Activated naive CD4-positive, alpha-beta T cell treated with anti-CD3 and anti-CD28 coated beads, Interleukin-2, amount 50 U/mL, for 72 hours (primary cell): ENCODE measurements at regions not wholly inside any gene's neighbourhood (a gene's known extent, or its start where the extent isn't known, plus 50 kb on each side); places are given as distances from the start of the nearest gene placed in this dataset.

ENCODE experiments used
- ATAC-seq, 2 donors: fragments of 150-1000 bp; cut with Tn5 transposase; 2 replicates each; pipeline ENCODE4 v1.10.0; 2021; ENCODE audit warnings: mild to moderate bottlenecking in 2 of 2, moderate library complexity in 2 of 2
- DNase-seq, 2 donors: peaks; one replicate each; pipeline ENCODE4 v3.0.0; 2021 to 2022; ENCODE audit warnings: low spot score in 2 of 2
- H3K27ac Mint-ChIP-seq, 2 donors: one replicate each; pipeline ENCODE4 v1.8.0; 2022; ENCODE audit warnings: mild to moderate bottlenecking in 2 of 2, mixed read lengths in 2 of 2
- H3K36me3 Mint-ChIP-seq, 2 donors: one replicate each; pipeline ENCODE4 v1.8.0; 2022; ENCODE audit warnings: mixed read lengths in 2 of 2
- H3K9me3 Mint-ChIP-seq, 2 donors: one replicate each; pipeline ENCODE4 v1.8.0; 2022; ENCODE audit warnings: mixed read lengths in 2 of 2

DNA sequence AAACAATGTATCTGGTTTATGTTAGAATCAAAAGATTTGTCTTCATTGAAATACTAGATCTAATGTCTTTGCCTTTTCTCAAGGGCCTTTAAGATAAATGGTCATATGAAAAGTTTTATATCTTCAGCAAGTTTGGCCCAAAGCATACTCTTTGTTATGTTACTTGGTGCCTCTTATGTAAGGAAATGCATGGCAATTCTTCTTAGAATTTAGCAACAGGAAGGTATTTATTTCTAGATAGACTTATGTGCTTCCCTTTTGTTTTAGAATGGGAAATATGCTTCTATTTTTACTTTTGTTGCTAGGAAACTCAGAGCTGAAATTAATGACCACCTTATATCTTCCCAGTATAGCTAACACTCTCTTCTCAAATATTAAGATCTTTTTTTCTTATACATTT, 117.4 kb upstream of the DLX2 start:
- Mint-ChIP-seq H3K27ac (no peak overlapping the region), H3K36me3 (no peaks in the 10 kb centered on the region), H3K9me3 (peaks cover 0 to 5% of the 10 kb centered on the region in 2 donors)
- ATAC-seq (no peak), DNase-seq (no peak)

DNA sequence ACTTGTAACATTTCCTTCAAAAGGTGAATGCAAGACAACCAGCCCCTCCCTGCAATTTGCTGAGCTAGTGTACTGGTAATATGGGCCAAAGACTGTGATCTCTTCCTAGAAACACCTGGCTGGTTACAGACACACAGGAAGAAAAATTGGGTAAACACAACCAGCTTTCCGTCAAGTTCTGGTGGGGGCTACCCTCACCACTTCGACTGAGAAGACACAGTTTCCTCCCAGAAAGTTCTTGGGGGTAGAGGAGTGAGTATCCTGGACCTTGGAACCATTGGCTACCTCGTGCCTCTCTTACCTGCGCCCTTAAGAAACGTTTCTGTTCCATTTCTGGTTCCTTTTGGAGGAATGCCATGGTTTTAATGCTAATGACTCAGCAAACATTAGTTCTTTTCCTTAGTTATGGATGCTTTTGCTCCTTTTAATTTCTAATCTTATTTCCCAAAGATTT, 120.9 kb upstream of the DLX2 start:
- Mint-ChIP-seq H3K27ac (no peak overlapping the region), H3K9me3 (peaks cover 0 to 5% of the 10 kb centered on the region in 2 donors), H3K36me3 (no peaks in the 10 kb centered on the region)
- ATAC-seq (no peak), DNase-seq (no peak)

DNA sequence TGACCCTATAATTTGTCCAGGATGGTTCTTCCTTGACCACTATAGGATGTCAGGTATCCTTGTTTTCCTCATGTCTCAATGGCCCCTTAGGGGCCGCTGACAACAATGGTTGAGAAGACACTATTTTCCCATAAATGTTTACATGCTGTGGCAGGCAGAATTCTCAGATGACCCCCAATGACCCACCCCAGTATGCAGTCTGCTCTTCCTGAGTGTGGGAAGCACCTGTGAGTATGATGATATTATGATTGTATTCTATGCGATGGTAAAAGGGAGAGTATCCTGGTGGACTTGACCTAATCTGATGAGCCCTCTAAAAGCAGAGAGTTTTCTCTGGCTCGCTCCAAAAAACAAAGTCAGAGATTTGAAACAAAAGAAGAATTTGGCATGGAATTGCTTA, 123.1 kb upstream of the DLX2 start:
- H3K27ac Mint-ChIP-seq: no peak overlapping the region
- no peak for ATAC-seq
- no peaks in the 10 kb centered on the region for H3K36me3 Mint-ChIP-seq
- no peak for DNase-seq
- H3K9me3 Mint-ChIP-seq: peaks cover 0 to 5% of the 10 kb centered on the region in 2 donors

DNA sequence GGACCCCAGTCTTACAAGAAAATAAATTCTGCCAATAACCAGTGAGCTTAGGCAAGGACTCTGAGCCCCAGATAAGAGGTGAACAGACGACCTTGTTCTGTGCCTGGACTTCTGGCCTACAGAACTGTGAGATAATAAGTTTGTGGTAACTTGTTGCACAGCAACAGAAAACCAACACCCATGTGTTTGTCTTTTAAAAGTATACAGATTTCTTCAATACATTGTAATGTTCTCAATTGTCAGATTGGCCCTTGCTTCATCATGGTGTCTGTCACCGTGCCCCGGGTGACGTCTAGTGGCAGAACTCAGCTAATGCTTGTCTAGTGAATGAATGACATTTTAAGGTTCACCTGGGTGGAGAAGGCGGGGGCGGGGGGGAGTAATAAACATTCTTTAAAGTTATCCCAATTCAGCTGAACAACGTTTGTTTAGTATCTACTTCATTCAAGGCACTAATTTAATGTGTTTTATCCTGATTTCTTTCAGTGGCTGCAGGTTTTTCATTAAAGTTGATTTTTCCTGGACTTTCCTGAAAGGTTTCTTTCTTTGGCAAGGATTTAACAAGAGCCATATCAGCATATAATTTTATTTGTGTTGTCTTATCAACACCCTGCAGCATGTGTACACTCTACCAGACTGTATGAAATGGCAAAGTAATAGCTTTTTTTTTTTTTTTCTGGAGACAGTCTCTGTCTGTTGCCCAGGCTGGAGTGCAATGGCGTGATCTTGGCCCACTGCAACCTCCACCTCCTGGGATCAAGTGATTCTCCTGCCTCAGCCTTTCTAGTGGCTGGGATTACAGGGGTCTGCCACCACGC, 123.8 kb upstream of the DLX2 start:
- Mint-ChIP-seq H3K9me3 (peaks cover 0 to 5% of the 10 kb centered on the region in 2 donors), H3K27ac (no peak overlapping the region), H3K36me3 (no peaks in the 10 kb centered on the region)
- DNase-seq: no peak
- ATAC-seq: no peak

DNA sequence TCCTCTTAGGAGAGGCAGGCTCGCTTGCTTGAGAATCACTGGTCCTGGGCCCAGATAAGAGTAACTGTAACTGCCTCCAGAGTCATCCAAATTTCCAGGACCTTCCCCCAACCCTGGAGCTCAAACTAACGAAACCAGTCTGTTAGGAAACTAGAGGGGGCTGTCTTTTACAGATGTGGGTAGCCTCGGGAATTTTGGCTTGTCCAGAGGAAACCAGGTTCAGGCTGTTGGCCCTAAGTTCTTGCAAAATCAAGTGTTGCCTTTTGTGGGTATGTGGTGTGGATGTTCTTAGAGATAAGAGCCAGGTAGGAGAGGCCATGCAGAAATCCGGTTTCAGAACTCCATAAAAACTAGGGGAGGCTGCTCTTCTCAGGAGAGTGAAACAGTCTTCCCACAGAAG, 125.0 kb upstream of the DLX2 start:
- Mint-ChIP-seq H3K9me3 (no peaks in the 10 kb centered on the region), H3K36me3 (no peaks in the 10 kb centered on the region), H3K27ac (peak overlapping the region in 1 of 2 donors; percentile 38)
- ATAC-seq (no peak), DNase-seq (no peak)

DNA sequence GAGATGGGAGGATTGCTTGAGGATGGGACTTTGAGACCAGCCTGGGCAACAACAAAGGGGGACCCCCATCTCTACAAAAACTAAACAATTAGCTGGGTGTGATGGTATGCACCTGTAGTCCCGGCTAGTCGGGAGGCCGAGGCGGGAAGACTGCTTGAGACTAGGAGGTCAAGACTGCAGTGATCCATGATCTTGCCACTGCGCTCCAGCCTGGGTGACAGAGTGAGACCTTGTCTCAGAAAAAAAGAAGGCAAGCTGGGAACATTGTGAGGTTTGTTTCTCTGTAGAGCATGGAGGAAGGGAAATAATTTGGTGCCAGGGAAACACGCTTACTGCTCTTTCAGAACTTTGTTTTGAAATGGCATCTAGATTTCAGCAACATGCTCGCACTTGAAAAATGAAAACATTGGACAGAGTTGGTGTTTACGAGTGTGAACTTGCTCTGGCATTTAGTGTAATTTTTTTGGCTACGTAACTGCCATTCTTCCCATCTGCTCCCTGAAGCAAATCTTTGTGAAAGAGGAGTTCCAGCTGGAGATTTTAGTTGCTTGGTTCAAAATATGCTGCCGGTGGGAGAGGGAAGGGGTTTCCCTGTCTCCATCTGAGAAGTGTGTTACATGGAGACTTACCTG, 125.6 kb upstream of the DLX2 start:
- H3K36me3 Mint-ChIP-seq: no peaks in the 10 kb centered on the region
- peak overlapping the region in 1 of 2 donors; percentile 38 for H3K27ac Mint-ChIP-seq
- H3K9me3 Mint-ChIP-seq: no peaks in the 10 kb centered on the region
- ATAC-seq (no peak), DNase-seq (no peak)

DNA sequence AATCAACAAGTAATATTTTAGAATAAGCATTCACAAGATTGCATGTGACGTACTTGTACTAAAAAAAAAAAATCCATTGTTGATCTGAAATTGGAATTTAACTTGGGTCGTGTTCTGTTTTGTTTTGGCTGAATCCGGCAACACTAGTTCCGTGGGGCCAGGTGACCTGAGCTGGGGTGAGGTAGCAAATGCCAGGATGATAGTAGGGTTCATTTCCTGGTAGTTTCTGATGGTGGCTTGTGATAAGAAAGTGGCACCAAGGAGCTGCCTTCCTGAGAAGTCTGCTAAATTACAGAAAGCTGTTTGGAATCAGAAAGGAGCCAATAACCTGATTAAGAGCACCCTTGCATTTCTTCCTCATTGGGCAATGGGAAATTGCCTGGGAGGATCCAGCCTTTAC, 126.4 kb upstream of the DLX2 start:
- ATAC-seq (no peak), DNase-seq (no peak)
- Mint-ChIP-seq H3K36me3 (peaks cover 0 to 4% of the 10 kb centered on the region in 2 donors), H3K27ac (no peak overlapping the region), H3K9me3 (no peaks in the 10 kb centered on the region)

DNA sequence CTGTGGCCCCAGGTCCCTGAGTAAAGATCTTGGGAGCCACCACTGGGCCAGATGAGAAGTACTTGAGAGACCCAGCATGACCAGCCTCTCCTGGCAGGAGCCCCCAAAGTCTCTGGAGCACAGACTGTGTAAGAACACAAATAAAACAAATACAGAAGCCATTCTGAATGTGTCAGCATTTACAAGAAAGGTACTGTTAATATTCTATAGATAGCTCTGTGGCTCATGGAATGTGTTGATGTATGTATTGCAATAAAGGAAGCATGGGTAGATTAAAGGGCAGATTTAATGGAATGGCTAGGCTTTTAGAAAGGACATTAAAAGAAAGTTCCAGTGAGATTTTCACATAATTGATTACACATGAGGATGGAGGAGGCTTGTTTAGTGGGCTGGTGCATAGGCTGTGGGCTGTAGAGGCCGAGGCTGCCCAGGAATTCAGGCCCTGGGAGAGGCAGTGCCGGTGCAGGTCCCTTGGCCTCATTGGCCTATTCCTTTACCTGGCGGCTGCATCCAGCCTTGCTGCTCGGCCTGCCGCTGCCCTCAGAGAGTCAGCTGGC, 127.7 kb upstream of the DLX2 start:
- ATAC-seq (no peak), DNase-seq (no peak)
- Mint-ChIP-seq H3K36me3 (peaks cover 0 to 9% of the 10 kb centered on the region in 2 donors), H3K9me3 (no peaks in the 10 kb centered on the region), H3K27ac (no peak overlapping the region)

DNA sequence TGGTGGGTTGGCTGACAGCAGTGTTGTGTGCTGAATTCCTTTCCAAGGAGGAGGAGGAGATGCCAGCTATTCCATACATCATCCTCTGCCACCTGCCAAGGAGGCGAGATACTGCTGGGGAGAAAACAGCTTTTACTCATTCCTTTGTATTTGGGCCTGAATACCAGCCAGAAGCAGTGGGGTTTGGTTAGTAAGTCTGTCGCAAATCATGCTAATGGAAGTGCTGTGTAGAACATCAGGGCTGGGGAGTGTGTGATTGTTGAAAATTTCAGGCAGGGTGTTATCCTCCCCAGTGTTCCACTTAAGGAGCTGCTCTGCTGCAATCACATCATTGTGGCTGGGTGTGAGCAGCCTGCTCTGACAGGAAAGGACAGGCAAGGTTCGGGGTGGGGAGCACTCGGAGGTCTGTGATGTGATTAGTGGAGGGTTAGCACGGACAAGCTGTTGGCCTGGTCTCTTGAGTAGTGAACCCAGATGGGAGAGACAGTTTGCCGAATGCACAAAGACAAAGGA, 128.2 kb upstream of the DLX2 start:
- Mint-ChIP-seq H3K27ac (no peak overlapping the region), H3K36me3 (peaks cover 0 to 9% of the 10 kb centered on the region in 2 donors), H3K9me3 (no peaks in the 10 kb centered on the region)
- no peak for DNase-seq
- no peak for ATAC-seq

DNA sequence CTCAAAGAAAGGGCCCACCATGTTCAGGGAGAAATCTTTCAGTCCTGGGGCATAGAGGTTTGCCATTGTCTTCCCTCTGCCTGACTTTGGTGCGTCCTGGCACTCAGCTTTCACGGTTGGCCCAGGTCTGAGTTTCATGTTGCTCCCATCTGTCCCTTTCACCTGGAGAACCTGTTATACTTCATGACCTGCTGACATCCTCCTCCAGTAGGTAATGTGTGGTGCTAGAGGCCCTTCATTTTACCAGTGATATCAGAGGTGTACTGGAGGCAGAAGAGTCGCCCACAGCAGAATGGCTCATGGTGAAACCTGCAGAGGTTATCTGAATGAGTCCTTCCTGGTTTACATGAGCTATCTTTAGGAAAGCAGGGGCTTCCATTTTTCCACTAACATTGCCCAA, 128.8 kb upstream of the DLX2 start:
- Mint-ChIP-seq H3K36me3 (peaks cover 0 to 9% of the 10 kb centered on the region in 2 donors), H3K9me3 (no peaks in the 10 kb centered on the region)
- ATAC-seq: no peak

DNA sequence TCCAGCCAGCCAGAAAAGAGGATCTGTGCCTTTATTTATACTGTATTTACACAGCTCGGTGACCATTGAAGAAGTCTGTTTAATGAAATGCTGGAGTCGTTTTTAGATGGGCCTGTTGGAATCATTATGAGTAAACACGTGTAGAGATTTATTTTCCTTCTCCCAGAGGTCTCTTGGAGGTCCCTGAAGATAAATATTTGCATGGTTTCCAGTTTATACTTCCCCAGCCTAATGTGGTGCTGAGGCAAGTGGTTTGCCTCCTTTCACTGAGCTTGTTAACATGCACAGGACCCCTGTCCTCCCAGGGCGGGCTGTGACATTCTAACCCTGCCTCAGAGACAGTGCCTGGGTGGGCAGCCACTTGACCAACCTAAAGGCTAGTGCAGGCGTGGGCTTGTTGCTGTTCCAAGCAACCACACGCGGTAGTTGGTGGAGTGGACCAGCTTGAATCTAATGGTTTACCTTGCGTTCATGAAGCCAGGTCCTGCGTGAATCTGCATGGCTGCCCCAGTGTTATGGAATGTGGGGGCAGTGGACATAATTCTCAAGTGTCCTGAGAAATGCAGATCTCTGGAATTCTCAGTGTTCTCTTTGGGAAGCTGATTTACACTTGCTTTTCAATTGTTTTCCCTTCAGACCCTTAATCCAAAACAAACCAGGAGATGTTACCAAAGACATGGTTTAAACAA, 130.2 kb upstream of the DLX2 start:
- no peak for ATAC-seq
- H3K27ac Mint-ChIP-seq: no peak overlapping the region
- peaks cover 0 to 9% of the 10 kb centered on the region in 2 donors for H3K36me3 Mint-ChIP-seq
- DNase-seq: no peak
- H3K9me3 Mint-ChIP-seq: no peaks in the 10 kb centered on the region

More for the DNA sequence above, 128.8 kb upstream of the DLX2 start:
- no peak for DNase-seq
- no peak overlapping the region for H3K27ac Mint-ChIP-seq

DNA sequence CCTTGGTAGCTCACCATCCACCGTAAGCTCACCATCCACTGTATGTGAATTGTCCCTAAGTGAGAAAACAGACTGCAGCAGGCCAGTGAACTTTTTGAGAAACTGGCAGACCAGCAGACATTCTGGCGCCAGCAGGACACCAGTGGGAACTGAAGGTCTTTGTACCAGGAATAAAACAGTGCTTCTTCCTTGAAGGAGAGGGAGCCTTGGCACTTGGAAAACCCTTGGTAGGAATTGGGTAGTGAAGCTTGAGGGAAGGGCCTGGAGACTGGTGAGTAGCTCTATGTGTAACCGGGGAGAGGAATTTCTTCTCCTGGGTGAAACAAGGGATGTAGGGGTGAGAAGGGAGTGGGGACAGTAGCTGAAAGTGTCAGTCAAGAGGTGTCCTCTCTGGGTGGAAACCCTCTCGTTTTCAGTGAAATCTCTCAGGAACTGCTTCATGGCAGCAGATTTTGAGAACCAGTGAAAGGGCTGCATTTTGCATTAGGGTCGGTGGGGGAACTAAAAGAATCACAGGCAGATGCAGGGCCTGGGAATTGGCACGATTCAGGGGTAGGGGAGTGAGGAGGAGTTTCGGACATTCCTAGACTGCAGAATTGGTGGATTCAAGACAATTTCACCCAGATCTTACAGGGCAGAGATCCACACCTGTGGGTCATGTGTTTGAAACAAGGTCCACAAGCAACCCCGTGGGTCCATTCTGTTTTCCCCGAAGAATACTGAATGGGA, 131.5 kb upstream of the DLX2 start:
- Mint-ChIP-seq H3K27ac (no peak overlapping the region), H3K36me3 (peaks cover 0 to 9% of the 10 kb centered on the region in 2 donors), H3K9me3 (no peaks in the 10 kb centered on the region)
- ATAC-seq (no peak), DNase-seq (no peak)

DNA sequence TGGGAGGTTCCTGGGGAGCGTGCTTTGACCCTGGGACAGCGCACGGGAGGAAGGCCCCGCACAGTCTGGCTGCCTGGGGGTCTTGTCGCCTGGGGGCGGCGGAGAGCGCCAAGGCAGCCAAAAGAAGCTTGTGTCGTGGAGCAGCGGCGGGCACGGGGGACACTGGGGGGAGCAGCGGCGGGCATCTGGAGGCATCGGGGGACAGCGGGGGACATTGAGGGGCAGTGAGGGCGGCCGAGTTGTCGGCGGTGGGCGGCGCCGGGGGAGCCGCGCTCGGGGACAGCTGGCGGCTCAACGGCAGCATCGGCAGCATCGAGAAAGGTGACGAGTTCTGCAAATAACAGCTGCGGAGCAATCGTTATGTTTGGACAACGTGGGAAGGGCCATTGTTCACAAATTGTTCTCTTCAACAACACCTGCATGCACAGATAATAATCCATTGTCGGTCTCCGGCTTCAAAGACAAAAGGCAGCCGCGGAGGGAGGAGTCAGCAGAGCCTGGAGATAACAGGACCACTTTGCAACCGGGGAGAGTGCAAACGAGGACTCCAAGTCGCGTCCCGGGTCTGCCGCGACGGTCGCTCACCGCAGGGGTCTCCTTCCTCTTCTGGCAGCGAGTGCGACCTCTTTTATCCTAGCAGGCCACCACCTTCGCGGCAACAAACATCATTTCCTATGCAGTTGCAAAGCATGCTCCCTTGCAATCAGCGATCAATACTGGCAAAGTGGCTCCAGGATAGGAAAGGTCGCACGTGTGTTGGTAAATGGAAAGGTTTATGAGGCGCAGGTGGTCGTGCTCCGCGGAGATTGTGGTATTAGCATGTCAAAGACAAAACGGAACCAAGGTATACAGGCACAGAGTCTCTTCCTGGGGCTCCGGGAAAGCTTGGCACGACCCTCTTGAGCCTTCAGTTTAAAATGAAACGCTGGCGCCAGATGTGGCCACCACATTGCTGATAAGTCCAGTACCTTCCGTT, 132.3 kb upstream of the DLX2 start:
- H3K27ac Mint-ChIP-seq: no peak overlapping the region
- DNase-seq: no peak
- peaks cover 0 to 9% of the 10 kb centered on the region in 2 donors for H3K36me3 Mint-ChIP-seq
- ATAC-seq: peak; percentile 31 to 73
- no peaks in the 10 kb centered on the region for H3K9me3 Mint-ChIP-seq

DNA sequence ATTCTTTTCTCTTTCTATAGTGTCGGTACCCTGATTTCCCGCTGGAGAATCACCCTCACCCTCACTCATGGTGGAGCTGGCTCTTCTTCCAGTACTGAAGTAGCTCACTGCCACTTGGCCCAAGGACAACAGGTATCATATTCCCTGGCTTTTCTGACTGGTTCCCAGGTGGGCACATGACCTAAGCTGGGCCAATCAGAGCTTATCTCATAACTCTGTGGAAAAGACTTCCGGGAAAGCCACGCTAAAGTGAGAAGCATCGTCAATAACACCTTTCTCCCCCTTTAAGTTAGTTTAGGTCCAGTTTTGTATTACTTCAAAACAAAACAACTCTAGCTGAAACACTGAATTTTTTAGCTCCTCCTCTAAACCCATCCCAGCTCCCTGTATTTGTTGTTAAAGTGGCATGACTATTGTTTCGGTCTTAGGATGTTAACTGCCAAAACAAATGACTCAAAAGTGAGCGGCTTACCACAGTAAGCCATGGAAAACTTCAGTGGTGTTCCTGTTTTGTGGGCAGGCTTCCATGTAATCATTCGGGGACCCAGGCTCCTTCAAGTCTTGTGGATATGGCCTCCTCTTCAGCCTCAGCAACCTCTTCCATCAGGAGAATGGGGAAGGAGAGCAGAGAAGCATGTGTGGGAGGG, 137.4 kb upstream of the DLX2 start:
- Mint-ChIP-seq H3K27ac (no peak overlapping the region), H3K9me3 (no peaks in the 10 kb centered on the region), H3K36me3 (no peaks in the 10 kb centered on the region)
- no peak for ATAC-seq
- DNase-seq: no peak

DNA sequence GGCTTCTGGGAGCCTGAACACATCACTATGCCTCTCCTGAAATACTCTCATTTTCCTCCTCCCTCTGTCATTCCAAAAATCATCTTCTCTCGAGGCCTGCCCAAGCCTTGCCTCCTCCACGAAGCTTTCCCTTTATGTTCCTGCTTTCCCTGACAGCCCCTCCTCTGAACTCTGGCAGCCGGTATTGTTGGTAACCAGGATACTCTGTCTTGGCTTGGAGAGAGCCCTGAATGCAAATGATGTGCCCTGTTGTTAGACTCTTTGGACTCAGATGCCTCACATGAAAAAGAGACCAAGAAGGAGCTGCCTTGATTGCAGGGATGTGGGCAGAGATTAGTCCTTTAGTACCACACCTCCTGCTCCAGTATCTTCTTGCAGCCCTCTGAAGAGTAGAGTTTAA, 138.5 kb upstream of the DLX2 start:
- Mint-ChIP-seq H3K27ac (no peak overlapping the region), H3K9me3 (no peaks in the 10 kb centered on the region), H3K36me3 (no peaks in the 10 kb centered on the region)
- no peak for ATAC-seq
- no peak for DNase-seq
